Mesothelial cell of epicardium (in vitro differentiated cells): ENCODE measurements at regions not wholly inside any gene's neighbourhood (a gene's known extent, or its start where the extent isn't known, plus 50 kb on each side); places are given as distances from the start of the nearest gene placed in this dataset.
"Not testable (repeated sequence)": the region's sequence is repeated elsewhere in the genome, so short reads cannot be mapped to it uniquely, and the experiment has no call there.

Experiments used
- DNase-seq, 2 experiments: peaks; one replicate each; pipeline ENCODE4 v3.0.0; 2021; ENCODE audit warnings: low spot score in 2 of 2; ENCODE audit not compliant: unreplicated experiment in 2 of 2
- H3K27ac Mint-ChIP-seq: 2 replicates; pipeline ENCODE4 v1.8.0; 2021; ENCODE audit warnings: mixed read lengths
- H3K27me3 Mint-ChIP-seq: 2 replicates; pipeline ENCODE4 v1.8.0; 2021; ENCODE audit warnings: low read depth, mixed read lengths
- H3K36me3 Mint-ChIP-seq: 2 replicates; pipeline ENCODE4 v1.8.0; 2021; ENCODE audit warnings: mixed read lengths
- H3K4me1 Mint-ChIP-seq: 2 replicates; pipeline ENCODE4 v1.8.0; 2021; ENCODE audit warnings: mixed read lengths
- H3K4me3 Mint-ChIP-seq: 2 replicates; pipeline ENCODE4 v1.8.0; 2021; ENCODE audit warnings: mild to moderate bottlenecking, moderate library complexity, mixed read lengths
- H3K9me3 Mint-ChIP-seq: 2 replicates; pipeline ENCODE4 v1.8.0; 2021; ENCODE audit warnings: mixed read lengths
- CTCF ChIP-seq: fragments of 200-600 bp; sonication (generic); IDR thresholded peaks from one replicate; pipeline ENCODE4 v1.5.0; 2021; ENCODE audit warnings: antibody characterized with exemption; ENCODE audit not compliant: unreplicated experiment

- Mint-ChIP-seq H3K4me1 (no peaks in the 10 kb centered on the region), H3K36me3 (peaks cover 5% of the 10 kb centered on the region), H3K27me3 (no peaks in the 10 kb centered on the region), H3K9me3 (peaks cover 82% of the 10 kb centered on the region), H3K27ac (no peak overlapping the region), H3K4me3 (no peak overlapping the region)
- no peak for DNase-seq
- no peak for TF ChIP-seq CTCF
Observed at GRCh38 chr1:143672983-143673382, 298.8 kb downstream of the FAM72C start.

- Mint-ChIP-seq H3K36me3 (peaks cover 1% of the 10 kb centered on the region), H3K27ac (no peak overlapping the region), H3K27me3 (no peaks in the 10 kb centered on the region), H3K4me3 (no peak overlapping the region), H3K4me1 (no peaks in the 10 kb centered on the region), H3K9me3 (peaks cover 83% of the 10 kb centered on the region)
- no peak for TF ChIP-seq CTCF
- no peak for DNase-seq
Observed at GRCh38 chr1:143667730-143668129, 304.1 kb downstream of the FAM72C start.

- H3K36me3 Mint-ChIP-seq: peaks cover 3% of the 10 kb centered on the region
- peaks cover 82% of the 10 kb centered on the region for H3K9me3 Mint-ChIP-seq
- no peak for TF ChIP-seq CTCF
- H3K4me3 Mint-ChIP-seq: no peak overlapping the region
- no peaks in the 10 kb centered on the region for H3K4me1 Mint-ChIP-seq
- no peaks in the 10 kb centered on the region for H3K27me3 Mint-ChIP-seq
- no peak overlapping the region for H3K27ac Mint-ChIP-seq
- DNase-seq: no peak
Observed at GRCh38 chr1:143666851-143667250, 304.9 kb downstream of the FAM72C start.

GRCh38 chr1:143665606-143666005 is 306.2 kb downstream of the FAM72C start:
- TF ChIP-seq CTCF: no peak
- no peak overlapping the region for H3K27ac Mint-ChIP-seq
- peaks cover 75% of the 10 kb centered on the region for H3K9me3 Mint-ChIP-seq
- no peaks in the 10 kb centered on the region for H3K27me3 Mint-ChIP-seq
- peaks cover 2% of the 10 kb centered on the region for H3K36me3 Mint-ChIP-seq
- H3K4me3 Mint-ChIP-seq: no peak overlapping the region
- H3K4me1 Mint-ChIP-seq: no peaks in the 10 kb centered on the region
- DNase-seq: no peak

- not testable (repeated sequence) for H3K27me3 Mint-ChIP-seq, H3K27ac Mint-ChIP-seq, DNase-seq, H3K4me3 Mint-ChIP-seq, H3K36me3 Mint-ChIP-seq, H3K4me1 Mint-ChIP-seq
- peaks cover 75% of the 10 kb centered on the region for H3K9me3 Mint-ChIP-seq
Observed at GRCh38 chr1:143663056-143663455, 308.7 kb downstream of the FAM72C start.

- Mint-ChIP-seq H3K27me3 (no peaks in the 10 kb centered on the region), H3K36me3 (peaks cover 2% of the 10 kb centered on the region), H3K9me3 (peaks cover 78% of the 10 kb centered on the region), H3K4me1 (no peaks in the 10 kb centered on the region), H3K4me3 (no peak overlapping the region), H3K27ac (no peak overlapping the region)
- no peak for DNase-seq
- TF ChIP-seq CTCF: no peak
Observed at GRCh38 chr1:143661418-143662101, 310.2 kb downstream of the FAM72C start.
